HCT116 (cell line): ENCODE measurements at regions not wholly inside any gene's neighbourhood (a gene's known extent, or its start where the extent isn't known, plus 50 kb on each side); places are given as distances from the start of the nearest gene placed in this dataset.

Source experiments
- ATAC-seq: fragments of 200-7000 bp; cut with Tn5 transposase; 2 replicates; pipeline ENCODE4 v1.9.1; 2020; ENCODE audit warnings: mild to moderate bottlenecking, moderate library complexity
- BruUV-seq: library from RNA; stranded (reverse); fragments of 400-500 nt; replicated peaks from 2 replicates; lab custom pipeline; 2021; lab: Mats Ljungman, UMichigan
- CTCF ChIA-PET: fragments of 300-600 bp; sonication (Branson Sonifier 250); formaldehyde crosslinking; loops from one replicate; lab custom pipeline; 2021; ENCODE audit warnings: antibody characterized with exemption; lab: Charles Lee
- POLR2A ChIA-PET: fragments of 300-600, 350-600 bp; sonication (Branson Sonifier 250); formaldehyde crosslinking; loops from one replicate; lab custom pipeline; 2021; ENCODE audit warnings: antibody characterized with exemption; lab: Charles Lee
- RAD21 ChIA-PET, 2 experiments: fragments of 300-600 bp; sonication (Branson Sonifier 250); formaldehyde crosslinking; loops; one replicate each; lab custom pipeline; 2023; ENCODE audit warnings: low total read pairs in 2 of 2; ENCODE audit not compliant: uncharacterized antibody in 2 of 2, unreplicated experiment in 2 of 2, low non-redundant PET in 1 of 2; lab: Charles Lee
- DNase-seq: peaks from one replicate; pipeline ENCODE4 v3.0.0-alpha.2; 2010; ENCODE audit warnings: low read depth, low spot score
- H2AFZ ChIP-seq: fragments of 200-600 bp; shearing (Covaris generic), sonication (generic); 2 replicates; pipeline ENCODE4 v1.6.1; 2017; ENCODE audit warnings: low read depth, mixed run types, mixed read lengths, antibody characterized with exemption, low read length; ENCODE audit not compliant: poor library complexity, severe bottlenecking
- H3K27ac ChIP-seq: 2 replicates; pipeline ENCODE4 v1.5.1; 2012; ENCODE audit warnings: low read depth, low read length
- H3K27me3 ChIP-seq: fragments of 200-600 bp; sonication (generic); 2 replicates; pipeline ENCODE4 v1.6.1; 2016; ENCODE audit warnings: mixed run types, low read length, mixed read lengths; ENCODE audit not compliant: insufficient read depth
- H3K36me3 ChIP-seq, 2 experiments: fragments of 200-500 bp in 1 of 2; fragments of 200-600 bp in 1 of 2; sonication (Bioruptor generic) in 1 of 2; sonication (generic) in 1 of 2; 2 replicates each; pipeline versions ENCODE4 v1.5.1 to v1.6.1; 2014 to 2016; ENCODE audit warnings: low read length in 2 of 2, inconsistent platforms in 1 of 2, mixed read lengths in 1 of 2, mixed run types in 1 of 2; ENCODE audit not compliant: insufficient read depth in 2 of 2, control insufficient read depth in 1 of 2
- H3K4me1 ChIP-seq, 2 experiments: fragments of 200-600 bp in 1 of 2; sonication (generic) in 1 of 2; 2 replicates each; pipeline versions ENCODE4 v1.5.1 to v1.6.1; 2012 to 2017; ENCODE audit warnings: low read length in 2 of 2, inconsistent platforms in 1 of 2, mild to moderate bottlenecking in 1 of 2, mixed read lengths in 1 of 2, mixed run types in 1 of 2, moderate library complexity in 1 of 2; ENCODE audit not compliant: insufficient read depth in 2 of 2, control insufficient read depth in 1 of 2
- H3K4me2 ChIP-seq: fragments of 200-600 bp; sonication (generic); 2 replicates; pipeline ENCODE4 v1.6.1; 2017; ENCODE audit warnings: mixed run types, low read length, mixed read lengths
- H3K4me3 ChIP-seq, 2 experiments: fragments of 200-600 bp in 1 of 2; sonication (generic) in 1 of 2; replicated peaks in 1 of 2; 2 replicates each; pipeline ENCODE4 v1.5.1; 2011 to 2016; ENCODE audit warnings: low read length in 2 of 2, control low read depth in 1 of 2, low read depth in 1 of 2, mild to moderate bottlenecking in 1 of 2, mixed read lengths in 1 of 2, mixed run types in 1 of 2
- H3K79me2 ChIP-seq: fragments of 200-600 bp; sonication (generic); 2 replicates; pipeline ENCODE4 v1.6.1; 2017; ENCODE audit warnings: mild to moderate bottlenecking, mixed run types, low read length, moderate library complexity, mixed read lengths; ENCODE audit not compliant: insufficient read depth
- H3K9ac ChIP-seq: fragments of 200-600 bp; sonication (generic); 2 replicates; pipeline ENCODE4 v1.6.1; 2016; ENCODE audit warnings: low read length, mixed read lengths
- H3K9me2 ChIP-seq: fragments of 200-600 bp; sonication (generic), shearing (Covaris generic); 2 replicates; pipeline ENCODE4 v1.6.1; 2017; ENCODE audit warnings: mixed run types, mild to moderate bottlenecking, moderate library complexity; ENCODE audit not compliant: insufficient read depth
- H3K9me3 ChIP-seq, 2 experiments: fragments of 200-500 bp in 1 of 2; fragments of 200-600 bp in 1 of 2; sonication (Bioruptor generic) in 1 of 2; sonication (generic) in 1 of 2; 2 replicates each; pipeline ENCODE4 v1.6.1; 2014 to 2017; ENCODE audit warnings: low read length in 2 of 2, mixed read lengths in 2 of 2, inconsistent platforms in 1 of 2, low read depth in 1 of 2, mild to moderate bottlenecking in 1 of 2, mixed run types in 1 of 2, moderate library complexity in 1 of 2; ENCODE audit not compliant: control insufficient read depth in 1 of 2, insufficient read depth in 1 of 2
- H4K20me1 ChIP-seq: fragments of 200-600 bp; sonication (generic), shearing (Covaris generic); 2 replicates; pipeline ENCODE4 v1.6.1; 2017; ENCODE audit warnings: mixed run types, mild to moderate bottlenecking, moderate library complexity; ENCODE audit not compliant: insufficient read depth
- ATF3 ChIP-seq: IDR thresholded peaks from 2 replicates; pipeline ENCODE4 v1.6.1; 2012
- ELF1 ChIP-seq: IDR thresholded peaks from 2 replicates; pipeline ENCODE4 v1.6.1; 2012; ENCODE audit warnings: low read depth, borderline replicate concordance
- EZH2 ChIP-seq: fragments of 200-600 bp; sonication (generic); IDR thresholded peaks from 2 replicates; pipeline ENCODE4 v1.6.1; 2017; ENCODE audit warnings: antibody characterized with exemption, mixed run types
- FOSL1 ChIP-seq: IDR thresholded peaks from 2 replicates; pipeline ENCODE4 v1.6.1; 2012; ENCODE audit warnings: low read depth
- JUND ChIP-seq: IDR thresholded peaks from 2 replicates; pipeline ENCODE4 v1.6.1; 2012
- POLR2AphosphoS5 ChIP-seq: IDR thresholded peaks from 2 replicates; pipeline ENCODE4 v1.6.1; 2011; ENCODE audit warnings: mild to moderate bottlenecking, low read depth, low read length, moderate library complexity
- SP1 ChIP-seq: IDR thresholded peaks from 2 replicates; pipeline ENCODE4 v1.6.1; 2012; ENCODE audit warnings: low read depth
- SRF ChIP-seq: IDR thresholded peaks from 2 replicates; pipeline ENCODE4 v1.6.1; 2012; ENCODE audit warnings: low read depth
- TCF7L2 ChIP-seq: IDR thresholded peaks from 2 replicates; pipeline ENCODE4 v1.7.0; 2011; ENCODE audit warnings: borderline replicate concordance, inconsistent platforms; ENCODE audit not compliant: insufficient read depth, insufficient read length; ENCODE audit errors: extremely low read depth
- YY1 ChIP-seq: IDR thresholded peaks from 2 replicates; pipeline ENCODE4 v1.6.1; 2011; ENCODE audit warnings: low read length, low read depth, moderate library complexity, mild to moderate bottlenecking; ENCODE audit not compliant: insufficient replicate concordance; ENCODE audit errors: extremely low read depth
- ZNF274 ChIP-seq: fragments of 200-500 bp; sonication (Bioruptor generic); IDR thresholded peaks from 2 replicates; pipeline ENCODE4 v1.6.1; 2014; ENCODE audit warnings: mild to moderate bottlenecking, low read depth, low read length, inconsistent platforms
- intact Hi-C: fragments of 100-400 bp; cut with micrococcal nuclease; formaldehyde crosslinking; loops from 2 replicates; pipeline ENCODE4 v1.10.0; 2022
- TF ChIP-seq, protein P1 (sequence below): IDR thresholded peaks from 2 replicates; pipeline ENCODE4 v1.6.1; 2011; ENCODE audit warnings: mild to moderate bottlenecking, low read length, moderate library complexity; ENCODE audit not compliant: insufficient replicate concordance; ENCODE audit errors: extremely low read depth
- TF ChIP-seq, protein P2 (sequence below), 3 experiments: fragments of 200-600 bp in 1 of 3; sonication (generic) in 1 of 3; IDR thresholded peaks in 2 of 3; conservative IDR thresholded peaks in 1 of 3; 2 replicates each; pipeline ENCODE4 v1.5.1; 2012 to 2017; ENCODE audit warnings: low read depth in 2 of 3, low read length in 2 of 3, antibody characterized with exemption in 1 of 3, borderline replicate concordance in 1 of 3, control low read depth in 1 of 3, mild to moderate bottlenecking in 1 of 3, mixed read lengths in 1 of 3, mixed run types in 1 of 3, moderate library complexity in 1 of 3; ENCODE audit not compliant: insufficient read depth in 1 of 3
- TF ChIP-seq, protein P3 (sequence below): IDR thresholded peaks from 2 replicates; pipeline ENCODE4 v1.6.1; 2012; ENCODE audit warnings: low read depth

GRCh38 chr17:33935822-33936221, 319.3 kb upstream of the CCL2 start:
- intact Hi-C loops: no loop called here
- CTCF ChIA-PET: no interaction called here
- H3K4me2 ChIP-seq: no peak overlapping the region
- H3K4me1 ChIP-seq: no peaks in the 10 kb centered on the region
- POLR2A ChIA-PET: no interaction called here
- no peak overlapping the region for H3K27ac ChIP-seq
- H3K79me2 ChIP-seq: no peaks in the 10 kb centered on the region
- H2AFZ ChIP-seq: no peak overlapping the region
- TF ChIP-seq TCF7L2: no peak
- no peak for TF ChIP-seq ZNF274
- no peak for TF ChIP-seq POLR2AphosphoS5
- no peak for TF ChIP-seq JUND
- TF ChIP-seq, protein P1, sequence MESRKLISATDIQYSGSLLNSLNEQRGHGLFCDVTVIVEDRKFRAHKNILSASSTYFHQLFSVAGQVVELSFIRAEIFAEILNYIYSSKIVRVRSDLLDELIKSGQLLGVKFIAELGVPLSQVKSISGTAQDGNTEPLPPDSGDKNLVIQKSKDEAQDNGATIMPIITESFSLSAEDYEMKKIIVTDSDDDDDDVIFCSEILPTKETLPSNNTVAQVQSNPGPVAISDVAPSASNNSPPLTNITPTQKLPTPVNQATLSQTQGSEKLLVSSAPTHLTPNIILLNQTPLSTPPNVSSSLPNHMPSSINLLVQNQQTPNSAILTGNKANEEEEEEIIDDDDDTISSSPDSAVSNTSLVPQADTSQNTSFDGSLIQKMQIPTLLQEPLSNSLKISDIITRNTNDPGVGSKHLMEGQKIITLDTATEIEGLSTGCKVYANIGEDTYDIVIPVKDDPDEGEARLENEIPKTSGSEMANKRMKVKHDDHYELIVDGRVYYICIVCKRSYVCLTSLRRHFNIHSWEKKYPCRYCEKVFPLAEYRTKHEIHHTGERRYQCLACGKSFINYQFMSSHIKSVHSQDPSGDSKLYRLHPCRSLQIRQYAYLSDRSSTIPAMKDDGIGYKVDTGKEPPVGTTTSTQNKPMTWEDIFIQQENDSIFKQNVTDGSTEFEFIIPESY: no peak
- TF ChIP-seq, protein P2, sequence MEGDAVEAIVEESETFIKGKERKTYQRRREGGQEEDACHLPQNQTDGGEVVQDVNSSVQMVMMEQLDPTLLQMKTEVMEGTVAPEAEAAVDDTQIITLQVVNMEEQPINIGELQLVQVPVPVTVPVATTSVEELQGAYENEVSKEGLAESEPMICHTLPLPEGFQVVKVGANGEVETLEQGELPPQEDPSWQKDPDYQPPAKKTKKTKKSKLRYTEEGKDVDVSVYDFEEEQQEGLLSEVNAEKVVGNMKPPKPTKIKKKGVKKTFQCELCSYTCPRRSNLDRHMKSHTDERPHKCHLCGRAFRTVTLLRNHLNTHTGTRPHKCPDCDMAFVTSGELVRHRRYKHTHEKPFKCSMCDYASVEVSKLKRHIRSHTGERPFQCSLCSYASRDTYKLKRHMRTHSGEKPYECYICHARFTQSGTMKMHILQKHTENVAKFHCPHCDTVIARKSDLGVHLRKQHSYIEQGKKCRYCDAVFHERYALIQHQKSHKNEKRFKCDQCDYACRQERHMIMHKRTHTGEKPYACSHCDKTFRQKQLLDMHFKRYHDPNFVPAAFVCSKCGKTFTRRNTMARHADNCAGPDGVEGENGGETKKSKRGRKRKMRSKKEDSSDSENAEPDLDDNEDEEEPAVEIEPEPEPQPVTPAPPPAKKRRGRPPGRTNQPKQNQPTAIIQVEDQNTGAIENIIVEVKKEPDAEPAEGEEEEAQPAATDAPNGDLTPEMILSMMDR (IDR thresholded peaks at IDR 0.05 in 2 of 3, conservative IDR thresholded peaks at IDR 0.05 in 1 of 3; ENCODE audit: borderline replicate concordance in 1 of 3, insufficient read depth in 1 of 3, low read depth in 2 of 3, low read length in 2 of 3): no peak
- no peak for TF ChIP-seq YY1
- no peak for TF ChIP-seq ATF3
- no peak for TF ChIP-seq FOSL1
- TF ChIP-seq, protein P3, sequence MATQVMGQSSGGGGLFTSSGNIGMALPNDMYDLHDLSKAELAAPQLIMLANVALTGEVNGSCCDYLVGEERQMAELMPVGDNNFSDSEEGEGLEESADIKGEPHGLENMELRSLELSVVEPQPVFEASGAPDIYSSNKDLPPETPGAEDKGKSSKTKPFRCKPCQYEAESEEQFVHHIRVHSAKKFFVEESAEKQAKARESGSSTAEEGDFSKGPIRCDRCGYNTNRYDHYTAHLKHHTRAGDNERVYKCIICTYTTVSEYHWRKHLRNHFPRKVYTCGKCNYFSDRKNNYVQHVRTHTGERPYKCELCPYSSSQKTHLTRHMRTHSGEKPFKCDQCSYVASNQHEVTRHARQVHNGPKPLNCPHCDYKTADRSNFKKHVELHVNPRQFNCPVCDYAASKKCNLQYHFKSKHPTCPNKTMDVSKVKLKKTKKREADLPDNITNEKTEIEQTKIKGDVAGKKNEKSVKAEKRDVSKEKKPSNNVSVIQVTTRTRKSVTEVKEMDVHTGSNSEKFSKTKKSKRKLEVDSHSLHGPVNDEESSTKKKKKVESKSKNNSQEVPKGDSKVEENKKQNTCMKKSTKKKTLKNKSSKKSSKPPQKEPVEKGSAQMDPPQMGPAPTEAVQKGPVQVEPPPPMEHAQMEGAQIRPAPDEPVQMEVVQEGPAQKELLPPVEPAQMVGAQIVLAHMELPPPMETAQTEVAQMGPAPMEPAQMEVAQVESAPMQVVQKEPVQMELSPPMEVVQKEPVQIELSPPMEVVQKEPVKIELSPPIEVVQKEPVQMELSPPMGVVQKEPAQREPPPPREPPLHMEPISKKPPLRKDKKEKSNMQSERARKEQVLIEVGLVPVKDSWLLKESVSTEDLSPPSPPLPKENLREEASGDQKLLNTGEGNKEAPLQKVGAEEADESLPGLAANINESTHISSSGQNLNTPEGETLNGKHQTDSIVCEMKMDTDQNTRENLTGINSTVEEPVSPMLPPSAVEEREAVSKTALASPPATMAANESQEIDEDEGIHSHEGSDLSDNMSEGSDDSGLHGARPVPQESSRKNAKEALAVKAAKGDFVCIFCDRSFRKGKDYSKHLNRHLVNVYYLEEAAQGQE: no peak
- TF ChIP-seq SP1: no peak
- no peak for TF ChIP-seq SRF
- TF ChIP-seq EZH2: no peak
- TF ChIP-seq ELF1: no peak
- no peaks in the 10 kb centered on the region for H3K27me3 ChIP-seq
- H4K20me1 ChIP-seq: no peaks in the 10 kb centered on the region
- no peak overlapping the region for H3K9ac ChIP-seq
- H3K9me3 ChIP-seq: peaks cover 0 to 4% of the 10 kb centered on the region in 2 experiments; a peak in 1 of 4 replicates
- no peak for ATAC-seq
- RAD21 ChIA-PET: no interaction called here
- H3K9me2 ChIP-seq: no peaks in the 10 kb centered on the region
- H3K4me3 ChIP-seq: no peak overlapping the region
- no TSS peak for BruUV-seq
- DNase-seq: no peak
- no peaks in the 10 kb centered on the region for H3K36me3 ChIP-seq
